Activated CD4-positive, alpha-beta T cell treated with anti-CD3 and anti-CD28 coated beads, Interleukin-2, amount 50 U/mL, for 48 hours (primary cell): ENCODE measurements at regions not wholly inside any gene's neighbourhood (a gene's known extent, or its start where the extent isn't known, plus 50 kb on each side); places are given as distances from the start of the nearest gene placed in this dataset.

Experiments
- DNase-seq, 2 experiments: peaks; one replicate each; pipeline ENCODE4 v3.0.0-alpha.2; 2020

DNA sequence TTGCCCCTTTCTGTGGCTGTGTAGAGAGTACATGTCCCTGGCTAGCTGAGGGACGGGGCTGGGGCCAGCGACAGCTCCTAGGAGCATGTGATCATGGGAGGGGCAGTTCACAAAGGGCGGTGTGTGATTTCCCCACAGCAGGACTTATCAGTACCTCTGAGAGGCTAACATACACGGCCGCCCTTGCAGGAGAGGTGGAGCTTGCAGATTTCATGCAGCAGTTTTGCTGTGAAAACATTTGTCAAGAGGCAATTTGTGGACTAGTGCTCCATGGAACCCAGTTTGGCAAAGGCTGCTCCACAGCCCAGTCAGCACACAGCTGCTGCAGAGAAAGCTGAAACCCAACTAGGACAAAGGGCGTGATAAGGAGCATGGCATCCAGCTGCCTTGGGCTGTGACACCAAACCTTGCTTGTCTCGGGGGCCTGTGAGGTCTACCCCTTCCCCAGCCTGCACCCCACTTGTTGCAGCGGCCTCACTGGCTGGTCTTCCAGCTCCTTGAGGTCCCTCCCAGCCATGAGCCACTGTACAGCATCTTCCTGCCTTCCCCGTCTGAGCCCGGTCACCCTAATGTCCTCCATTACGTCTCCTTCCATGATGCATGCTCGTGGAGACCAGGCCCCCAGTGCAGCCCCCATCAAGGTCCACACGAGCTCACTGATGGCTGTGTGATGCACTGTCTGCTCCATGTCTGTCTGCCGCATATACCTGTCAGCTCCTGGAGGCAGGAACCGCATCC lies 121.4 kb upstream of the HDAC4 start:
- DNase-seq: no peak

DNA sequence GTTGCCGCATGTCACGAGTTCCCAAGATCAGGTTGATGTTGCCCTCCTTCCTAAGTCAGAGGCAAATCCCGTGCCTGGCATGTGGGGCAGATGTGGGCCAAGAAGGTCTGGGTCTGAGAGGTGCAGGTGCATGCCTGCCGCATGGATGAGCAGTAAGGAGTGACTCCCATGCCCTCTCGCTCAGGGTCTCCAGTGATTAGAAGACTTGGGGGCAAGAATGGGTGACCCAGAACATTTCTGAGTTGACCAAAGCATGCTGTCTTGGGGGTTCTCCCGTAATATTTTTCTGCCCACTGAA lies 120.6 kb upstream of the HDAC4 start:
- no peak for DNase-seq

DNA sequence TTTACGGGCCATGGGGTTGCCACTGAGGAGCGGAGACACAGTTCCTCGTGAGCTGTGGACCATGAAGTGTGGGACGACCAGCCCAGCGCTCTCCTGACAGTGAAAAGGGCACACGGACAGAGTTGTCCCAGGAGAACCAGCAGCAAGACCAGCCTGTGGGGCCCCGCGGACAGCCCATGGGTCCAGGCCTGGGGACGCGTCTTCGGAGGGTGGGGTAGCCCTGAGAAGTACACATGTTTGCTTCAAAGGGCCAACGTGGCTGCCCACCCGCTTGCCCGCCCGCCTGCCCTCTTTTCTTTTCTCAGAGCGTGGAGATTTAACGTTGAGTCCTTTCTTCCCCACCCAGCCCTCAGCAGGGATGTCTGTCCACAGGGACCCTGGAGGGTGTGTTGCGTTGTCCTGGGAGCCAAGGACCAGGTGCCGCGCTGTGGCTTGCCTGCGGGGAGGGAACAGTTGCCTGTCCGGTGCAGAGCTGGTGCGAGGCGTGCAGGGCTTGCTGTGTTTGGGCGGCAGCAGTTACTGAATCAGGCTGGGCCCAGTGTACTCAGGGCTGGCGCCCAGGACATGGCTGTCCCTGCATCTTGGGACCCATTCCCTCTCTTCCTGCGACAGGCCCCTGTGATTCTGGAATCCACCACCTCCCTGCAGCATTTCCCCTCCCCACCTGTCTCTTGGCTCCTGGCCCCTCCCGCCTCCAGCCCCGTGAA lies 120.1 kb upstream of the HDAC4 start:
- no peak for DNase-seq

DNA sequence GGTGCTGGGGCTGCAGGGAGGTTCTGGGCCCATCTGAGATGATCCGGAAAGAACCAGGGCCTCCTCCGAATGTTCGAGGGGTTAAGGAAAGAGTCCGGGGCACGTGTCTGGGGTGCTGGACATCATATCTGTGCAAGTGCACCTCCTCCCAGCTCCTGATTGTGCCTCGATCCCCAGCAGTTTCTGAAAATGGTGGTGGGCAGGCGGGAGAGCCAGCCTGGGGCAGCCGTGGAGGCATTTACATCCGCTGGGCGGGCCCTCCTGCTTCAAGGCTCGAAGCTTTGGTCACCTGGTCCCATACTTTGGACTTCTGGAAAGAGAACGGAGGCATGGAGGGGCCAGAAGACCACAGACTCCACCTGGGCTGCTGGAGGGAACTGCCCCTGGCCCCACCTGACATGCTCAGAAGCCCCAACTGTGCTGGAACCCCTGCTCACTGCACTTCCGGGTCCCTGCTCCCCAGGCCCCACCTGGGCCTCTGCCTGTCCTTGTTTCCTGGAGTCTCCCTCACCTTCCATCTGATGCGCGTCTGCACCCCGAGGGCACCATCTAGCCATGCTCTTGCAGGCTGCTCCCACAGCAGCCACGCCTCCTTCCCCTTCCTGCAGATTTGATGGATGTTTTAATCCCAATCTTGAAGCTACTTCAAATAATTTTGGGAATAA lies 119.2 kb upstream of the HDAC4 start:
- DNase-seq: no peak

DNA sequence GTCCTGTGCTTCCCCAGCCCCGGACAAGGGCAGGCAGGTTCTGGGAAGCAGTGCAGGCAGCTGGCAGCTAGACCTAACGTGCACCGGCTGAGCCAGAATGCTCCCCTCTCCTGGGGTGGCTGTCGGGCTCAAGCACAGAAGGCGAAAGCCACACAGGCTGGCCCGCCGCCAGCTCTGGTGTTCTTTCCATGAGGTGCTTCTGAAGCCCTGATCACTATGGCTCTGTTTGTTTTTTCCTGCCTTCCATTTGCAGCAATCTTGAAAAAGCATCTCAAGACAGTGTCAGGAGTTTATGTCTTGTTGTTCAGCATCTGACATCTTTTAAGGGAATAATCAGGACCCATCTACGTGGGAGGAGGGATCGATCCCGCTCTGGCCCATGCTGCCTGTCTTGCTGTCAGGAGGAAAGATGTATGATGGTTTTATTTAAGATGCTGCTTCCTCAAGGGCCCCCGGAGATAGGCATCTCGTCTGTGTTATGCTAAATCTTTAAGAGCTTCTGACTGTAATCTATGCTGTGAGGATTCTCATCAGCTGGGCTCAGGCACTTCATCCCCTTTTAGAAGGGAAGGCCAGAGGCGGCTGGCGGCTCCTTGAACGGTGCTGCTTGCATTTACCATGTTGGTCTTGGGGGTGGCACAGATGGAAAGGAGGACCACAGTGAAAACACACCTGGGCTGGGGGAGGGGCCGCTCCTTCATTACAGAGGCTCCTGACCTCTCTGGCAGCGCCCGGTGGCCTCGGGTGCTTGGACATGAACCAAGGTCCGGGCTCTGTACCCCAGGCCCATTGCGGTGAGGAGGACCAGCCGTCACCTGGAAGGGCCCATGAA lies 118.5 kb upstream of the HDAC4 start:
- DNase-seq: peak in 1 of 2 experiments; percentile 7

DNA sequence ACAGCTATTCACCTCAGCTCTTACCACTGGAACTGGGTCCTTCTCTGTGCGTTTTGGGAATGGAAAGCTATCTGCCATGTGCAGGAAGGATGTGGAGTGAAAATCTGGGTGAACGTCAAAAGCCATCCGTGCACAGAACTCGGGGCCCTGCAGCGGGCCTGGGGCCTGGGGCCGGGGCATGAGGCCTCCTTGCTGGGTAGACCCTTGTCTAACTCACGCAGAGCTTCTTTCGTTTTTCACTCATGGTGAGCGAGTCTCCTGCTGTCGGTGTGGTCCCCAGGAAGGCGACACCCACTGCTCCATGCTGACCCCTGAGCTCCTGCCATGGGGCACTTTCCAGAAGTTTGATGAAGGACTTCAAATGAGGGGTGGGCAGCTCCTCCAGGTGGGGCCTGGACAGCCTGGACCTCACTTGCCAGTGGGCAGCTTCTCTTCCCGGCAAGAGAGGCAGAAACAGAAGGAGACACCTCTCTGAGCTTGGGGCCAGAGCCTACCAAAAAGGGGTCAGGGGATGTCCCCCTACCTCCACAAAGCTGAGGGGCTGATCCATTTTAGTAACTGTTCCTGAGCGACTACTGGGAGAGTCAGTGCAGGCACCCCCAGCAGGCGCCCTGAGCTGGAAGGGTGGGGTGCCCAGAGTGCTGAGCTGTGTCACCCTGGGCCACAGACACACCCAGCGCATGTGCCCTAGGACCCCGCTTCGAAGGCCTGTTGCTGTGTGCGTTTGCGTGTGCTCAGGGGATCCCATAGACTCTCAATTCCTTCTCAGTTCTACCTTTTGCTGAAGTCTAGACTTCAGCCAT lies 117.7 kb upstream of the HDAC4 start:
- no peak for DNase-seq

DNA sequence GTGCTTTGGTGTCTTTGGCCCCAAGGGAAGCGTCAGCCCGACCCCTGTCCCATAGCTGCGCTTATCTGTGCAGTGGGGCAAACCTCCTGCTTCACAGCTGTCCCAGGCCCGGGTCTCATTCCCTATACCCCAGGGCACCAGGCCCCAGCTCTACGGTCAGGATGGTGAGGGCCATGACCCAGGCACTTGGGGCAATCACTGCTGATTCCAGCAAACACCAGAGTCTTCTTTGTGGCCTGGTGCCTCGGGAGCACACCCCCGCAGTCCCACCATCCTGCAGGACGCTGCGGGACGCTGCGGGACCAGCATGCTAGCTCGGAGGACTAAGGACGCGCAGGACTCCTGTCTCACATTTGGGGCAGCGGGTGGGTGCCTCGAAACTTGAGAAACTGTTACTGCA lies 116.9 kb upstream of the HDAC4 start:
- DNase-seq: no peak

DNA sequence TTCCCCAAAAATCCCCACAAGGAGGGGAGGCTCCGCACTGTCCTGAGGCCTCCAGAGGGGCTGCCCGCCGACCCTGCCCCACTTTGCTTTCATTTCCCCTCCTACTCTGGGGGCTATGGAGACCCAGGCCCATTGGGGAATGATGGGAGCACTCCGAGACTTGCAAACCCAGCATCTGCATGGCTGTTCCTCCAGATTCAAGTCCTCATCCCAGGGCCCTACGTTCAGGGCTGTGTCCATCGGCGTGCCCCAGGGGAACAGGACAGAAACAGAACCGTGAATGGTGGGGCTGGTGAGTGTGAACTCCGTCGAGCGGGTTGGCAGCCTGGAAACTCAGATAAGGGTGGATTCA lies 116.1 kb upstream of the HDAC4 start:
- no peak for DNase-seq

DNA sequence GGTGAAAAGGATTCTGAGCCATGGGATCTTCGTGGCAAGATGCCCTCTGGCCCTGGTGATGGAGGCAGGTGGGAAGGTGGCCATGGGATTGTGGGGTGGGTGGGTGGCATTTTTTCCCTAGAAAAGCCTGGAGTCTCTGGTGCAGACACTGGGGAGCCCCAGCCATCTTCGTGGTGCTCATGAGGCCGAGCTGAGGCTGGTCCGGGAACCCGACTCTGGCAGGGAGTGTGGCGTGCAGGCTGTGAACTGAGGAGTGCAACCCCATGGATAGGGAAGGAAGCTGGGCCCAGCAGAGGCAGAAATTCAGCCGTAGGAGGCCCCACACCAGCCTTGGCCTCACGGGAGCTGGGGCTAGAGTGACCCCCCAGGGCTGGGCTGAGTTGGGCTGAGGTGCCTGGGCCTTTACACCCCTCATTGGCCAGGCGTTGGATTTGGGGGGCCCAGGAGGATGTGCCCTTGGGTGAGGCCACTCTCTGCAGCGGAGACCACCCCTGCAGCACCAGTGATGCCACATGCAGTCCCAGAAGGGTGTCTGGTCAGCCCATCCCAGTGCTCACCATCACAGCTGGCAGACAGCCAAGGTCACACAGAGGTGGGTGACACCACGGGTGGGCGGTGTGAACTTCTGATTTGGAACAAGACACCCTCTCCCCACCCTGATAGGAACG lies 115.6 kb upstream of the HDAC4 start:
- DNase-seq: no peak

DNA sequence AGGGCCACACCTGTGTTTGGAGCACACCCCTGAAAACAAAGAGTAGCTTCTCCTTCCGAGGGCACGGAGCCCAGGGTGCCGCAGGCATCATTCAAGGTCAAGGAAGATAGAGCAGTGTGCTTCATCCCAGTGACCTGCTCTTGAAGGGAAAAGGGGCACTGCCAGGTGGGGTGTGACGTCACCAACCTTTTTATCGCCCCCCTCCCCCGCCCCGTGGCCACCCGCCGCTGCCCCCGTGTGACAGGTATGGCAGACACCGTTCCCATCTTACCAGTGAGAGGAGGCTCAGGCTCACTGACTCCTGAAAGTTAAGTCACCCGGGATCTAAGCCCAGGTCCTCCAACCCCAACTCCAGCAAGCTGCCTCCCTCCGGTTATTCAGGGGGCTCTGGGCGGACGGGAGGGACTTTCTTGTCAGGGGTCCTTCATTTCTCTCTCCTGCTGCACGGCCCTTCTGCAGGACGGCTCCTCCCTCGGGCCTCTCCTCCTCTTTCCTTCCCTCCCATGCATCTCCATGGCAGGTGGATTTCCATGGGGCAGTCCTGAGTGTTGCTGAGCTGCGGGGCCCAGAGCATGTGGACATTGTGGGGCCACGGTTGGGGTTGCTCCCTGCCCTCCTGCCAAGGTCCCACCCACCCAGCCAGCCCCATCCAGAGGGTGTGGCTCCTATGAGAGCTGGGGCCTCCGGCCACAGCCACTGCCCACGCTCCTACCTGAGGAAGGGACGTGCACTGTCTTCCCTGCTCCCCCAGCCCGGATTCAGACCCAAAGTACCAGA lies 114.1 kb upstream of the HDAC4 start:
- no peak for DNase-seq

DNA sequence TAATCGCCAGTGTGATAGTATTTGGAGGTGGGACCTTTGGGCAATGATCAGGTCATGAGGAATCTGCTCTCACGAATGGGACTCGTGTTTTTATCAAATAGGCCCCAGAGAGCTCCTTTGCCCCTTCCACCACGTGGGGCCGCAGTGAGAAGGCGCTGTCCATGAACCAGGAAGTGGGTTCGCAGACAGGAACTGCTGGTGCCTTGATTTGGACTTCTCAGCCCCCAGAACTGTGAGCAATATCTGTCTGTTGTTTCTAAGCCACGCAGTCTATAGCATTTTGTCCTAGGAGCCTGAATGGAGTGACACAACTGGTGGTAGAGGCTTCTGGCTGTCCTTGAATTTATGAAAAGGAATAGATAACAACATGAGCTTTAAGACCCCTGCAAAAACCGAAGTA lies 111.2 kb upstream of the HDAC4 start:
- no peak for DNase-seq

DNA sequence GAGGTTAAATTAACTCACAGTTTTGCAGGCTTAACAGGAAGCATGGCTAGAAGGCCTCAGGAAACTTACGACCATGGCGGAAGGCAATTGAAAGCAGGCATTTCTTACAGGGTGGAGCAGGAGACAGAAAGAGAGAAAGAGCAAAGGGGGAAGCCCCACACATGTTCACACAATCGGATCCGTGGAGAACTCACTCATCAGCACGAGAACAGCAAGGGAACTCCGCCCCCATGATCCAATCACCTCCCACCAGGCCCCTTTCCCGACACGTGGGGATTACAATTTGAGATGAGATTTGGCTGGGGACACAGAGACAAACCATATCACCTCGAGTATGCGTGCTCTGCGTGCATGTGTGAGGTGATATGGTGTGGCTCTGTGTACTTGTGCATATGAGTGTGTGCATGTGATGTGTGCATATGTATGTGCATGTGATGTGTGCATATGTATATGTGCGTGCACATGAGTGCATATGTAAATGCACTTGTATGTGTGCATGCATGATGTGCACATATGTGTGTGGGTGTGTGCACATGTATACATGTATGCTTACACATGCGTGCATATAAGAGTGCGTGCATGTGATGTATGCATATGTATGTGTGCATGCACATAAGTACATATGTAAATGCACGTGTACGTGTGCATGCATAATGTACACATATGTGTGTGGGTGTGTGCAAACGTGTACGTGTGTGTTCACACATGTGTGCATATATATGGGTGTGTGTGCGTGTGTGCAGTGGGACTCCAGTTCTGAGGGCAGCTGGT lies 108.7 kb upstream of the HDAC4 start:
- no peak for DNase-seq

DNA sequence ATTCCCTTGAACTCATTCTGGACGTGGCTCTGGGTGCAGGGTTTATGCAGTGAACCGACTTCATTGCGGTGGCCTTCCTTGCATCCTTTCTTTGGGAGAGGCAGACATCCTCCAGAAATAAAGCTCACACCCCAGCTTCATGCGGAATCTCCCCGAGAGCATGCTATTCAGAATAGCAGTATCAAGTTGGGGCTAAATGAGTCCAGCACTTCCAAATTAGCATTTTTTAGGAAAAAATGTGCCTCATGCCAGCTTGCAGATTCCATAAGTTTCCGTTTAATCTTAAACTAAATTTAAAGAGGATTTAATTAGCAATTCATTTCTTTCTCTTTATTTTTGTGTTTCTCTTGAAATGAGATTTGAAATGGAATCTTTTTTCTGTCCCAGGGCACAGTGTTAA lies 107.4 kb upstream of the HDAC4 start:
- no peak for DNase-seq

DNA sequence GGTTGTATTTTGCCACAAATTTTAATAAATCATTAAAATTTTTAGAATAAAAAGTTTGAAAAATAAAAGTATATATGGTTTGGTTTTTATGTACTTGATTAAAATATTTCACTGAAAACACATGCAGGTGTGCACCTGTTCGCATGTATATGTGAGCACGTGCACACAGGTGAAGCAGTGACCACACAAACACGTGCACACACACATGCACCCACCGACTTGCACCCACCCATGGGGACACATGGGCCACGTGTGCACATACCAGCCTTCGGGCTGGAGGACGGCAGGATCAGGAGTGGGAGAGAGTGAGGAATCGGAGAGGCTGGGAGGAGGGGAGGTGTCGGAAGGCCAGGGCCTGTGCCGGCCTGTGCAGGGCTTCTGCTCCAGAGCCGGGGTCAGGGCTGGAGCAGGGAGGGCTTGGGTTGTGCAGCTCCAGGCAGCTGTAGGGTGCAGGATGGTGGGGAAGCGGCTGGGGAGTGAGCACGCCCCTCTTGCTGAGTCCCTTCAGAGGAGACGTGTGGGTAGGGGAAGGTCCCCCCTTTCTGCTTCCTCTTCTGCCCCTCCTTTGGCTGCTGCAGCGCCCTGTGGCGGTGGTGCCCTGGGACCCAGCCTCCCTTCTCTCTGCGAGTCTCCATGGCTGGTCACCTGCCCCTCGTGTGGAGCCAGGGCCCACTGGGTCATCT lies 106.9 kb upstream of the HDAC4 start:
- no peak for DNase-seq

DNA sequence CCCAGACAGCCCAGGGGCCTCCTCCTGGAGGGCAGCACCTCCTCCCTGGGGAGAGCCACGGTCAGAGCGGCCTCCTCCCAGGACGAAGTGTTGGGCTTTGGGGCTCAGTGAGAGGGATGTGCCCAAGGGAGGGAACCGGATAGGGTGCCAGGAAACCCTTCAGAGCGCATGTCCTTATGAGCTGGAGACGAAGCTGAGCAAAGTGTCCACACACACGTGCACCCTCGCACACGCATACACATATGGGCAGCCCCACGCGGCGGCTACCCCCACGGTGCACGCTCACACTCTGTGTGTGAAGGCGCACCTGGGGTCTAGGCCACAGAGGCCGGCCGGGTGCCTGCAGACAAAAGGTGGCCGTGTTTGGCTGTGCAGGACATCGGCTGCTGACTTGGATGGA lies 106.1 kb upstream of the HDAC4 start:
- DNase-seq: no peak

DNA sequence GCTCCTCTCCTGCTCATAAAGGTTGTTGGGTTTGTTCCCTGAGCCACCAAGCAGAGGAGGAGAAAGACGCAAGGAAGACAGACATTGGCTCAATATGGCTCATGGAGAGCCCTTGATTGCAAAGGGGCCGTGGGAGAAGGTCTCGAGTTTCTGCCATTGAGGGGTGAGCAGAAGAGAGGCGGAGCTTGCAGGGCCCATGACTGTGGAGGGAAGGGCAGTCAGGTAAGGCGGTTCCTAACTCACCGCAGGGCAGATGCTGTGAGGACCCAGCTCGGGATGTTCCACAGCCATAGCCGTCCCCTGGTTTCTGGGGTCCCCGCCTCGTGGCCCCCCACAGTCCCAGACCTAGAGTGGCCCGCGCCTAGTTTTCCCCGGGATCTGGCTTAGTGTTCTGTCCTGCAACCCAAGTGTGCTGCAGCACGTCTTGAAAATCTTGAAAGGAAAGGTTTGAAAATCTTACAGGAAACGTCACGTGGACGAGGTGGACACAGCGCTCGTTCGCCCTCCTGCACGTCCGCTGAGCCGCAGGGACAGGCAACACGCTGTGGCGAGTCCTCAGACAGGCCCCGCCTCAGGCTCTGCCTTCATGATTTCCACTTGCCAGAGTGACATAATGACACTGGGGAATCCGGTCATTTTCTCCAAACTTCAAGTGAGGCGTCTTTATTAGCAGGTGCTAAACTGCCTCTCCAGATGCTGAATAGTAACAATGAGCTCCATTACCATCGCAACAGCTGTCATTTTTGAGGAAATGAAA lies 105.5 kb upstream of the HDAC4 start:
- DNase-seq: no peak

DNA sequence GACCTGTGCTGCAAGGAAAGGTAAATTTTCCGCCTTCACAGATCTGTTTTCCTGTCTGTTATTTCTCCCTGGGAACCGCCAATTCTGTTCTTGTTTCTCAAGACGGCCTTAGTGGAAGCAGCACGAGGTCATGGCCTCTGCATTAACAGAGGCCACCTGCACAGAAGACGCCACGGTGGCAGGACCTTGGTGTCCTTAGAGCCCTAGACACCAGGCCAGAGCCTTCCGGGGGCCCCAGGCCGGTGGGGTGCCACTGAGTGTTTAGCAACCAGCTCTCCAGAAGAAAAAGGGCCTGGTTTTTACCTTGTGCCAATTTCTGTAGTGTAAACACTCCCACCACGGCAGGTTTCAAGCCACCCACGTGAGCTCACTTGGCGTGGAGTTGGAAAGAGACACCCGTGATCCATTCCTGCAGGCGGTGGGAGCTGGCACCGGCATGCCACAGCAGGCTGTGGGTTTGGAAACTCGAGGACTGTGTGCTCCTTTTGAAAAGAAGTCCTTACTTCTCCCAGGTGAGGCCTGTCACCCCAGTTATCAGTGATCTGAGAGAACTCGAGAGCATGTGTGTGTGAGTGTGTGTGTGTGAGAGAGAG lies 103.9 kb upstream of the HDAC4 start:
- no peak for DNase-seq

DNA sequence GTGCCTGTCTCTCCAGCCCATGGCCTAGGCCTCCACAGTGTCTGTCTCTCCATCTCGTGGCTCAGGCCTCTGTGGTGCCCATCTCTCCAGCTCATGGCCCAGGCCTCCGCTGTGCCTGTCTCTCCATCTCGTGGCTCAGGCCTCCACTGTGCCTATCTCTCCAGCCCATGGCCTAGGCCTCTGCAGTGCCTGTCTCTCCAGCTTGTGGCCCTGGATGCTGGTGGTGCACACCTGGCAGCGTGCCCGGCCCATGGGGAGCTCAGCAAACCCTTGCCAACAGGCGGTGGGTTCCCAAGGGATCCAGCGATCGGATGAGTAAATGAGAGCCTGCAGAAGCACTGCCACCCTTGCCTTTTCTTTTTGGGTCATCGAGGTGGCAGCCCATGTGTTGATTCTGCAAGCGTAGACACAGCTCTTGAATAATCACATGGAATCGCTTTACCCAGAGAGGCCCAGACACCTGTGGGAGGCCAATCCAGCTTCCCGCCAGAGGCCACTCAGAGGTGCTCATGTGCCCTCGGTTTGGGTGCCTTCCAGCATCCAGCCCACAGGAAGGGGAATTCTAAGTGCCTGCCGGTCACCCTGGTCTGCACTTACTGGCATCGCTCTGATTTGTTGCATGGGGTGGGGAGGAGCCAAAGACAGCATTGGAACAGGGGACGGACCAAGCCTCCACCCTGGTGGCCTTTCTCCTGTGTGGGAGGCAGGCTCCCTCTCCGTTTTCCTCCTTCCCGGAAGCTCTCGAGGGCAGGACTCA lies 101.8 kb upstream of the HDAC4 start:
- no peak for DNase-seq
